GM23338 (cell line): ENCODE measurements at regions not wholly inside any gene's neighbourhood (a gene's known extent, or its start where the extent isn't known, plus 50 kb on each side); places are given as distances from the start of the nearest gene placed in this dataset.

Experiments used
- ATAC-seq: fragments of 200-7000 bp; cut with Tn5 transposase; 3 replicates; pipeline ENCODE4 v1.9.1; 2020
- DNase-seq: peaks from one replicate; pipeline ENCODE4 v3.0.0-alpha.2; 2015; ENCODE audit warnings: low spot score
- H2AFZ ChIP-seq: fragments of 200-600 bp; sonication (generic); 2 replicates; pipeline ENCODE4 v1.8.0; 2016; ENCODE audit warnings: antibody characterized with exemption, mild to moderate bottlenecking, moderate library complexity
- H3F3A ChIP-seq: fragments of 200-600 bp; sonication (generic); replicated peaks from 2 replicates; pipeline ENCODE4 v1.8.0; 2017; ENCODE audit warnings: antibody characterized with exemption, mixed run types, low read depth
- H3K27ac ChIP-seq: fragments of 200-600 bp; sonication (generic); 2 replicates; pipeline ENCODE4 v1.6.1; 2016; ENCODE audit warnings: low read depth
- H3K27me3 ChIP-seq: fragments of 200-600 bp; sonication (generic); 2 replicates; pipeline ENCODE4 v1.8.0; 2016; ENCODE audit warnings: mild to moderate bottlenecking, mixed run types, moderate library complexity; ENCODE audit not compliant: insufficient read depth
- H3K36me3 ChIP-seq: fragments of 200-600 bp; sonication (generic); 2 replicates; pipeline ENCODE4 v1.8.0; 2016; ENCODE audit warnings: mild to moderate bottlenecking; ENCODE audit not compliant: insufficient read depth
- H3K4me1 ChIP-seq: fragments of 200-600 bp; sonication (generic); 2 replicates; pipeline ENCODE4 v1.8.0; 2016; ENCODE audit warnings: mild to moderate bottlenecking, moderate library complexity; ENCODE audit not compliant: insufficient read depth
- H3K4me2 ChIP-seq: fragments of 200-600 bp; sonication (generic); 2 replicates; pipeline ENCODE4 v1.7.1; 2017; ENCODE audit warnings: mixed run types
- H3K4me3 ChIP-seq: fragments of 200-600 bp; sonication (generic); 2 replicates; pipeline ENCODE4 v1.6.1; 2016; ENCODE audit warnings: mixed run types
- H3K79me2 ChIP-seq: fragments of 200-600 bp; sonication (generic); replicated peaks from 2 replicates; pipeline ENCODE4 v1.8.0; 2017; ENCODE audit warnings: mild to moderate bottlenecking; ENCODE audit not compliant: insufficient read depth
- H3K9me2 ChIP-seq: fragments of 200-600 bp; sonication (generic); 2 replicates; pipeline ENCODE4 v1.8.0; 2017; ENCODE audit not compliant: insufficient read depth
- H4K20me1 ChIP-seq: fragments of 200-600 bp; sonication (generic); replicated peaks from 2 replicates; pipeline ENCODE4 v1.8.0; 2017; ENCODE audit warnings: mild to moderate bottlenecking; ENCODE audit not compliant: insufficient read depth
- H3K27ac Mint-ChIP-seq: 2 replicates; pipeline ENCODE4 v1.8.0; 2020; ENCODE audit warnings: inconsistent platforms, mild to moderate bottlenecking, moderate library complexity, mixed read lengths
- H3K27me3 Mint-ChIP-seq: 3 replicates; pipeline ENCODE4 v1.8.0; 2022; ENCODE audit warnings: low read depth, mild to moderate bottlenecking, moderate library complexity, mixed read lengths, inconsistent platforms; ENCODE audit not compliant: insufficient read depth, poor library complexity
- H3K36me3 Mint-ChIP-seq: 3 replicates; pipeline ENCODE4 v1.8.0; 2021; ENCODE audit warnings: low read depth, mild to moderate bottlenecking, inconsistent platforms, moderate library complexity, mixed read lengths
- H3K4me1 Mint-ChIP-seq: 3 replicates; pipeline ENCODE4 v1.8.0; 2020; ENCODE audit warnings: mild to moderate bottlenecking, inconsistent platforms, mixed read lengths
- H3K4me3 Mint-ChIP-seq: 3 replicates; pipeline ENCODE4 v1.8.0; 2021; ENCODE audit warnings: moderate library complexity, mild to moderate bottlenecking, inconsistent platforms, mixed read lengths
- H3K9me3 Mint-ChIP-seq: 3 replicates; pipeline ENCODE4 v1.8.0; 2020; ENCODE audit warnings: moderate library complexity, mild to moderate bottlenecking, inconsistent platforms, mixed read lengths
- CREB1 ChIP-seq: fragments of 250-450 bp; sonication (Bioruptor Pico); IDR thresholded peaks from 2 replicates; pipeline ENCODE4 v1.5.0; 2020; ENCODE audit warnings: low read depth, mild to moderate bottlenecking, moderate library complexity
- CTCF ChIP-seq, 2 experiments: fragments of 200-600 bp in 1 of 2; sonication (generic) in 1 of 2; conservative IDR thresholded peaks; 2 replicates each; pipeline versions ENCODE4 v1.5.1 to v1.6.1; 2016 to 2017; ENCODE audit warnings: antibody characterized with exemption in 2 of 2, low read depth in 2 of 2, mild to moderate bottlenecking in 2 of 2, moderate library complexity in 1 of 2
- ETS1 ChIP-seq: IDR thresholded peaks from 2 replicates; pipeline ENCODE4 v1.6.1; 2016; ENCODE audit warnings: antibody characterized with exemption
- EZH2 ChIP-seq: fragments of 200-600 bp; sonication (generic); IDR thresholded peaks from one replicate; pipeline ENCODE4 v1.8.0; 2017; ENCODE audit warnings: antibody characterized with exemption, mild to moderate bottlenecking, low read depth; ENCODE audit not compliant: unreplicated experiment
- EZH2phosphoT487 ChIP-seq: fragments of 200-600 bp; sonication (generic); IDR thresholded peaks from one replicate; pipeline ENCODE4 v1.8.1; 2018; ENCODE audit warnings: antibody characterized with exemption; ENCODE audit not compliant: unreplicated experiment
- JUNB ChIP-seq: IDR thresholded peaks from one replicate; pipeline ENCODE4 v1.6.1; 2016; ENCODE audit warnings: antibody characterized with exemption; ENCODE audit not compliant: unreplicated experiment
- NANOG ChIP-seq: IDR thresholded peaks from 2 replicates; pipeline ENCODE4 v1.6.1; 2016; ENCODE audit warnings: antibody characterized with exemption, borderline replicate concordance
- POLR2AphosphoS5 ChIP-seq: IDR thresholded peaks from 2 replicates; pipeline ENCODE4 v1.6.1; 2016; ENCODE audit warnings: antibody characterized with exemption, low read depth
- REST ChIP-seq: IDR thresholded peaks from one replicate; pipeline ENCODE4 v1.6.1; 2018; ENCODE audit warnings: antibody characterized with exemption; ENCODE audit not compliant: unreplicated experiment
- STAT1 ChIP-seq: IDR thresholded peaks from one replicate; pipeline ENCODE4 v1.6.1; 2016; ENCODE audit warnings: antibody characterized with exemption; ENCODE audit not compliant: unreplicated experiment
- ZNF114 ChIP-seq: fragments of 250-450 bp; sonication (Bioruptor Pico); IDR thresholded peaks from 2 replicates; pipeline ENCODE4 v1.5.0; 2020; ENCODE audit warnings: mild to moderate bottlenecking, moderate library complexity
- ZNF331 ChIP-seq: fragments of 250-450 bp; sonication (Bioruptor Pico); IDR thresholded peaks from 2 replicates; pipeline ENCODE4 v1.5.0; 2020; ENCODE audit warnings: low read depth, mild to moderate bottlenecking, moderate library complexity

GRCh38 chr2:12558519-12558918 lies 158.2 kb upstream of the TRIB2 start:
- no peaks in the 10 kb centered on the region for H3K27me3 ChIP-seq
- Mint-ChIP-seq H3K4me3 (no peak overlapping the region), H3K27me3 (peaks cover 2% of the 10 kb centered on the region), H3K9me3 (no peaks in the 10 kb centered on the region), H3K36me3 (no peaks in the 10 kb centered on the region), H3K4me1 (peaks cover 21% of the 10 kb centered on the region), H3K27ac (no peak overlapping the region)
- no peaks in the 10 kb centered on the region for H4K20me1 ChIP-seq
- no peaks in the 10 kb centered on the region for H3K36me3 ChIP-seq
- H3F3A ChIP-seq, result no peaks in the 10 kb centered on the region
- no peak overlapping the region for H2AFZ ChIP-seq
- 0 out of 2 replicates have a peak, but pooled peaks cover 1% of the 10 kb centered on the region for H3K9me2 ChIP-seq
- no peak for DNase-seq
- TF ChIP-seq JUNB (no peak), NANOG (no peak), CTCF (conservative IDR thresholded peaks at IDR 0.05; ENCODE audit: low read depth in 2 of 2) (no peak), EZH2phosphoT487 (no peak), REST (no peak), POLR2AphosphoS5 (no peak), ZNF114 (CRISPR knock-in tag) (no peak), CREB1 (CRISPR knock-in tag) (no peak), STAT1 (no peak), ETS1 (no peak), EZH2 (no peak)
- no peak for ATAC-seq
- H3K4me3 ChIP-seq, result no peak overlapping the region
- H3K4me2 ChIP-seq, result no peak overlapping the region
- peaks cover 8% of the 10 kb centered on the region for H3K4me1 ChIP-seq
- no peaks in the 10 kb centered on the region for H3K79me2 ChIP-seq
- H3K27ac ChIP-seq, result no peak overlapping the region

GRCh38 chr2:12560618-12561017 lies 156.1 kb upstream of the TRIB2 start:
- H3K79me2 ChIP-seq, result no peaks in the 10 kb centered on the region
- Mint-ChIP-seq H3K9me3 (no peaks in the 10 kb centered on the region), H3K4me1 (peaks cover 5% of the 10 kb centered on the region; the same call in 1 of the 3 replicates), H3K27me3 (no peaks in the 10 kb centered on the region), H3K4me3 (no peak overlapping the region), H3K27ac (no peak overlapping the region), H3K36me3 (no peaks in the 10 kb centered on the region)
- no peaks in the 10 kb centered on the region for H3K36me3 ChIP-seq
- H3K27me3 ChIP-seq, result no peaks in the 10 kb centered on the region
- no peak overlapping the region for H3K4me3 ChIP-seq
- H3K4me1 ChIP-seq, result peaks cover under 1% of the 10 kb centered on the region; the same call in 1 of the 2 replicates
- no peaks in the 10 kb centered on the region for H3K9me2 ChIP-seq
- DNase-seq, result no peak
- H4K20me1 ChIP-seq, result no peaks in the 10 kb centered on the region
- no peak overlapping the region for H2AFZ ChIP-seq
- H3K27ac ChIP-seq, result no peak overlapping the region
- H3K4me2 ChIP-seq, result no peak overlapping the region
- ATAC-seq, result no peak
- no peaks in the 10 kb centered on the region for H3F3A ChIP-seq
- no peak for TF ChIP-seq NANOG
- no peak for TF ChIP-seq EZH2
- no peak for TF ChIP-seq ZNF331
- no peak for TF ChIP-seq CTCF (conservative IDR thresholded peaks at IDR 0.05; ENCODE audit: low read depth in 2 of 2)
- TF ChIP-seq EZH2phosphoT487, result no peak
